ENCODE measurements at regions not wholly inside any gene's neighbourhood (a gene's known extent, or its start where the extent isn't known, plus 50 kb on each side); places are given as distances from the start of the nearest gene placed in this dataset.
"Not testable (repeated sequence)": the region's sequence is repeated elsewhere in the genome, so short reads cannot be mapped to it uniquely, and the experiment has no call there.

- in situ Hi-C loops (cut with MboI; ENCODE audit: low sequenced_read_pairs) = loop anchor here (25.0 kb wide), 1 partner anchor 568 kb away; no protein-coding TSS in a partner anchor
Measured at GRCh38 chr4:101730291-101731117, 60.0 kb upstream of the BANK1 start.

- in situ Hi-C loops (cut with MboI; ENCODE audit: low sequenced_read_pairs) = loop anchor here (25.0 kb wide), 1 partner anchor 565 kb away; no protein-coding TSS in a partner anchor
Measured at GRCh38 chr4:101727238-101727637, 63.3 kb upstream of the BANK1 start.

GRCh38 chr4:101724093-101724492 lies 66.4 kb upstream of the BANK1 start:
- in situ Hi-C loops (cut with MboI; ENCODE audit: low sequenced_read_pairs) = no loop called here

GRCh38 chr4:101718810-101719209 lies 71.7 kb upstream of the BANK1 start:
- in situ Hi-C loops (cut with MboI; ENCODE audit: low sequenced_read_pairs) = no loop called here

- in situ Hi-C loops (cut with MboI; ENCODE audit: low sequenced_read_pairs) = no loop called here
Measured at GRCh38 chr4:101711590-101712260, 78.8 kb upstream of the BANK1 start.

- in situ Hi-C loops (cut with MboI; ENCODE audit: low sequenced_read_pairs) = no loop called here
Measured at GRCh38 chr4:101710806-101711205, 79.7 kb upstream of the BANK1 start.

GRCh38 chr4:101708293-101709039 lies 82.1 kb upstream of the BANK1 start:
- in situ Hi-C loops (cut with MboI; ENCODE audit: low sequenced_read_pairs) = no loop called here

GRCh38 chr4:101707596-101707995 lies 82.9 kb upstream of the BANK1 start:
- in situ Hi-C loops (cut with MboI; ENCODE audit: low sequenced_read_pairs) = no loop called here

GRCh38 chr4:101706535-101707057 lies 83.9 kb upstream of the BANK1 start:
- in situ Hi-C loops (cut with MboI; ENCODE audit: low sequenced_read_pairs) = no loop called here

- in situ Hi-C loops (cut with MboI; ENCODE audit: low sequenced_read_pairs) = no loop called here
Measured at GRCh38 chr4:101701551-101701950, 89.0 kb upstream of the BANK1 start.

- in situ Hi-C loops (cut with MboI; ENCODE audit: low sequenced_read_pairs) = no loop called here
Measured at GRCh38 chr4:101699441-101700124, 90.9 kb upstream of the BANK1 start.

- in situ Hi-C loops (cut with MboI; ENCODE audit: low sequenced_read_pairs) = no loop called here
Measured at GRCh38 chr4:101697266-101697665, 93.3 kb upstream of the BANK1 start.

- in situ Hi-C loops (cut with MboI; ENCODE audit: low sequenced_read_pairs) = no loop called here
Measured at GRCh38 chr4:101696276-101697010, 94.1 kb upstream of the BANK1 start.

- in situ Hi-C loops (cut with MboI; ENCODE audit: low sequenced_read_pairs) = no loop called here
Measured at GRCh38 chr4:101695176-101695575, 95.4 kb upstream of the BANK1 start.

- in situ Hi-C loops (cut with MboI; ENCODE audit: low sequenced_read_pairs) = not testable (repeated sequence)
Measured at GRCh38 chr4:101694403-101694802, 96.1 kb upstream of the BANK1 start.

- in situ Hi-C loops (cut with MboI; ENCODE audit: low sequenced_read_pairs) = no loop called here
Measured at GRCh38 chr4:101693842-101694398, 96.6 kb upstream of the BANK1 start.

- in situ Hi-C loops (cut with MboI; ENCODE audit: low sequenced_read_pairs) = no loop called here
Measured at GRCh38 chr4:101689220-101689619, 101.3 kb upstream of the BANK1 start.

- in situ Hi-C loops (cut with MboI; ENCODE audit: low sequenced_read_pairs) = no loop called here
Measured at GRCh38 chr4:101685126-101685525, 105.4 kb upstream of the BANK1 start.

- in situ Hi-C loops (cut with MboI; ENCODE audit: low sequenced_read_pairs) = no loop called here
Measured at GRCh38 chr4:101682946-101683345, 107.6 kb upstream of the BANK1 start.

- in situ Hi-C loops (cut with MboI; ENCODE audit: low sequenced_read_pairs) = no loop called here
Measured at GRCh38 chr4:101678180-101678579, 112.3 kb upstream of the BANK1 start.

Data from HL-60/S4 treated with retinoic acid at 250 ng/mL for 4 days and 3 days (cell line).